ENCODE measurements at regions not wholly inside any gene's neighbourhood (a gene's known extent, or its start where the extent isn't known, plus 50 kb on each side); places are given as distances from the start of the nearest gene placed in this dataset.

DNA sequence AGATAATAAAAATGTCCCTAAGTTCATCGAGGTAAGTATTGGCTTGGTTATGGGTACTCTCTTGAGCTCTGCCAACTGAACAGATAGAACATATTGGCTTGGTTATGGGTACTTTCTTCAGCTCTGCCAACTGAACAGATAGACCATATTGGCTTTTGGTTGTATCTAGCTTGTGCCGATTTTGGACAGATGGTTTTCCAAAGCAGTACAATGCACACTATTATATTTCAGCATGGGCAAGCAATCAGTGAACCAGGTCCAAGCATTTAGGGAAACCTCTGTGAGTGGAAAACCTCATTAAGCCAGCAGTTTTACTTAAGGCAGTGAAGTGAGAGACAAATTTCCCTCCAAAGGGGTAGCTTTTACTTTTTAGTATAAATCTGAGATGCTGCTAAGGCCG lies 1440.5 kb upstream of the SPRY2 start:
- no peak overlapping the region for H3K4me3 ChIP-seq (replicated peaks in 1 of 3)
- WGBS, 2 donors = 85 to 87% methylated on average over 3 of the region's 3 CpGs
- no peaks in the 10 kb centered on the region for H3K9me3 ChIP-seq
- intact Hi-C loops (cut with DNase I) = no loop called here
- no peak overlapping the region for H3K27ac ChIP-seq
- H3K36me3 ChIP-seq = no peaks in the 10 kb centered on the region
- TF ChIP-seq POLR2A (IDR thresholded peaks at IDR 0.05) = no peak
- TF ChIP-seq, protein P1, sequence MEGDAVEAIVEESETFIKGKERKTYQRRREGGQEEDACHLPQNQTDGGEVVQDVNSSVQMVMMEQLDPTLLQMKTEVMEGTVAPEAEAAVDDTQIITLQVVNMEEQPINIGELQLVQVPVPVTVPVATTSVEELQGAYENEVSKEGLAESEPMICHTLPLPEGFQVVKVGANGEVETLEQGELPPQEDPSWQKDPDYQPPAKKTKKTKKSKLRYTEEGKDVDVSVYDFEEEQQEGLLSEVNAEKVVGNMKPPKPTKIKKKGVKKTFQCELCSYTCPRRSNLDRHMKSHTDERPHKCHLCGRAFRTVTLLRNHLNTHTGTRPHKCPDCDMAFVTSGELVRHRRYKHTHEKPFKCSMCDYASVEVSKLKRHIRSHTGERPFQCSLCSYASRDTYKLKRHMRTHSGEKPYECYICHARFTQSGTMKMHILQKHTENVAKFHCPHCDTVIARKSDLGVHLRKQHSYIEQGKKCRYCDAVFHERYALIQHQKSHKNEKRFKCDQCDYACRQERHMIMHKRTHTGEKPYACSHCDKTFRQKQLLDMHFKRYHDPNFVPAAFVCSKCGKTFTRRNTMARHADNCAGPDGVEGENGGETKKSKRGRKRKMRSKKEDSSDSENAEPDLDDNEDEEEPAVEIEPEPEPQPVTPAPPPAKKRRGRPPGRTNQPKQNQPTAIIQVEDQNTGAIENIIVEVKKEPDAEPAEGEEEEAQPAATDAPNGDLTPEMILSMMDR (IDR thresholded peaks at IDR 0.05) = no peak
- H3K4me1 ChIP-seq = no peaks in the 10 kb centered on the region
- no peaks in the 10 kb centered on the region for H3K27me3 ChIP-seq
- DNase-seq = no peak

DNA sequence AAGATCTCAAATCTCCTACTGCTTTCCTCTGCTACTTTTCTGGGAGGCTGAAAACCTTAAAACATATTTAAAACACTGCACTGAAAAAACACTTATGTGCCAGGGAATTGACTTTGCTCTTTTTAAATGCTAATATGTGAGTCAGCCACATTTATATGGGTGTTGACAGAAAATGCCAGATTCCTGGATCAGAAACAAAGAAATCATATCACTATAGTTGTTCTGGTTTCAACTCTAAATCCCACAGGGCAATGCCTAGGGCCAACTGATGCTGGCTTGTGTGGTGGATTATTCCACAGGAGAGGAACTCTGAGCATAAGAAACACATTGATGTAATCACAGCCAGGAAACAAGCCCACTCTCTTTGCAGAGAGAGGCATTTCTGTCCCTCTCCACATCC lies 1439.0 kb upstream of the SPRY2 start:
- Histone ChIP-seq H3K9me3 (no peaks in the 10 kb centered on the region), H3K36me3 (no peaks in the 10 kb centered on the region), H3K27me3 (no peaks in the 10 kb centered on the region), H3K27ac (no peak overlapping the region), H3K4me1 (no peaks in the 10 kb centered on the region), H3K4me3 (replicated peaks in 1 of 3) (no peak overlapping the region)
- intact Hi-C loops (cut with DNase I) = no loop called here
- no peak for DNase-seq
- no peak for TF ChIP-seq POLR2A (IDR thresholded peaks at IDR 0.05)
- TF ChIP-seq, protein P1 (IDR thresholded peaks at IDR 0.05) = no peak

GRCh38 chr13:81778350-81778749 lies 1437.4 kb upstream of the SPRY2 start:
- Histone ChIP-seq H3K4me3 (replicated peaks in 1 of 3) (no peak overlapping the region), H3K4me1 (no peaks in the 10 kb centered on the region), H3K27me3 (no peaks in the 10 kb centered on the region), H3K27ac (no peak overlapping the region), H3K9me3 (no peaks in the 10 kb centered on the region), H3K36me3 (no peaks in the 10 kb centered on the region)
- TF ChIP-seq POLR2A (IDR thresholded peaks at IDR 0.05) = no peak
- TF ChIP-seq, protein P1 (IDR thresholded peaks at IDR 0.05) = no peak
- intact Hi-C loops (cut with DNase I) = no loop called here
- WGBS, 2 donors = 91 to 98% methylated on average over 1 of the region's 1 CpG
- DNase-seq = no peak

DNA sequence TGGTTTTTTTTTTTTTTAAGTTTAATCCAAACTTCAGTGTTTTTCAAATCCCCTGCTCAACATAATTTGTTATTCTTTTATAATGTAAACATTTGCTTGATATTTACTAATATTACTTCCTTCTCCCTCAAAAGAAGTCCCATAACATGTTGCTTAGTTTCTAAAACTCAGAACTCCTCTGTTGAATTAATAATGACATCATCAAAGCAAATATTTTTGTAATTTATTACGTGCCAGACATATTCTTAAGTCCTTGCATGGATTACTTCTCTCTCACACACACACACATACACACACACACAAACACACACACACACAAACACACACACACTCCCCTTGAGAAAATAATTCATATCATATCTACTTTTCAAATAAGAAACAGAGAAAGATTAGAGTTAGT lies 1432.3 kb upstream of the SPRY2 start:
- no peaks in the 10 kb centered on the region for H3K36me3 ChIP-seq
- no peaks in the 10 kb centered on the region for H3K27me3 ChIP-seq
- no peak for DNase-seq
- WGBS, 2 donors = 59 to 69% methylated on average over 1 of the region's 1 CpG
- no peak overlapping the region for H3K27ac ChIP-seq
- TF ChIP-seq, protein P1 (IDR thresholded peaks at IDR 0.05) = no peak
- no peak for TF ChIP-seq POLR2A (IDR thresholded peaks at IDR 0.05)
- intact Hi-C loops (cut with DNase I) = no loop called here
- no peak overlapping the region for H3K4me3 ChIP-seq (replicated peaks in 1 of 3)
- H3K9me3 ChIP-seq = no peaks in the 10 kb centered on the region
- no peaks in the 10 kb centered on the region for H3K4me1 ChIP-seq

GRCh38 chr13:81771951-81772350 lies 1431.0 kb upstream of the SPRY2 start:
- no peaks in the 10 kb centered on the region for H3K9me3 ChIP-seq
- DNase-seq = no peak
- H3K27me3 ChIP-seq = no peaks in the 10 kb centered on the region
- TF ChIP-seq POLR2A (IDR thresholded peaks at IDR 0.05) = no peak
- TF ChIP-seq, protein P1 (IDR thresholded peaks at IDR 0.05) = no peak
- 43 to 47% methylated on average over 2 of the region's 2 CpGs for WGBS, 2 donors
- H3K36me3 ChIP-seq = no peaks in the 10 kb centered on the region
- no peak overlapping the region for H3K27ac ChIP-seq
- H3K4me1 ChIP-seq = no peaks in the 10 kb centered on the region
- H3K4me3 ChIP-seq (replicated peaks in 1 of 3) = no peak overlapping the region
- intact Hi-C loops (cut with DNase I) = no loop called here
